HepG2 (cell line): ENCODE measurements at regions not wholly inside any gene's neighbourhood (a gene's known extent, or its start where the extent isn't known, plus 50 kb on each side); places are given as distances from the start of the nearest gene placed in this dataset.

Experiments
- EHMT2 ChIP-seq: fragments of 200-600 bp; sonication (generic); IDR thresholded peaks from 2 replicates; pipeline ENCODE4 v1.7.0; 2017; ENCODE audit warnings: antibody characterized with exemption, low read depth, low read length, borderline replicate concordance
- FLYWCH1 ChIP-seq: sonication (generic); formaldehyde crosslinking; IDR thresholded peaks from 2 replicates; pipeline ENCODE4 v1.8.1; 2023; ENCODE audit warnings: mild to moderate bottlenecking, missing genetic modification reagents
- FOXK1 ChIP-seq: sonication (generic); formaldehyde crosslinking; IDR thresholded peaks from 2 replicates; pipeline ENCODE4 v1.4.0; 2020; ENCODE audit warnings: low read depth, missing genetic modification reagents, borderline replicate concordance
- FOXO4 ChIP-seq: sonication (generic); formaldehyde crosslinking; conservative IDR thresholded peaks from 2 replicates; pipeline ENCODE4 v1.8.1; 2023; ENCODE audit warnings: missing genetic modification reagents
- HIVEP1 ChIP-seq: sonication (generic); formaldehyde crosslinking; IDR thresholded peaks from 2 replicates; pipeline ENCODE4 v1.4.0; 2020; ENCODE audit warnings: mild to moderate bottlenecking, missing genetic modification reagents
- HNRNPK ChIP-seq: fragments of 200-400 bp; formaldehyde crosslinking; IDR thresholded peaks from 2 replicates; pipeline ENCODE4 v1.6.1; 2018; ENCODE audit warnings: low read length, low read depth, moderate library complexity, mild to moderate bottlenecking; ENCODE audit not compliant: poor library complexity, severe bottlenecking
- JUNB ChIP-seq: sonication (generic); formaldehyde crosslinking; IDR thresholded peaks from 2 replicates; pipeline ENCODE4 v1.8.0; 2022; ENCODE audit warnings: missing genetic modification reagents, mild to moderate bottlenecking, borderline replicate concordance
- KLF11 ChIP-seq: IDR thresholded peaks from 2 replicates; pipeline ENCODE4 v1.6.1; 2016; ENCODE audit warnings: missing compliant biosample characterization
- MAFF ChIP-seq: IDR thresholded peaks from 2 replicates; pipeline ENCODE4 v1.6.1; 2011; ENCODE audit warnings: low read depth, low read length, improper control_type of control experiment
- MBNL3 ChIP-seq: fragments of 250-450 bp; sonication (Bioruptor Pico); conservative IDR thresholded peaks from 2 replicates; pipeline ENCODE4 v1.8.0; 2022; ENCODE audit warnings: mild to moderate bottlenecking, inconsistent platforms
- NFIC ChIP-seq: IDR thresholded peaks from 2 replicates; pipeline ENCODE4 v1.6.1; 2012; ENCODE audit warnings: mild to moderate bottlenecking, low read length, inconsistent platforms
- SP2 ChIP-seq: sonication (generic); formaldehyde crosslinking; IDR thresholded peaks from 2 replicates; pipeline ENCODE4 v1.5.1; 2020; ENCODE audit warnings: mild to moderate bottlenecking, missing genetic modification reagents
- STAG1 ChIP-seq: sonication (generic); formaldehyde crosslinking; IDR thresholded peaks from 2 replicates; pipeline ENCODE4 v1.4.0; 2020; ENCODE audit warnings: missing genetic modification reagents
- TMF1 ChIP-seq: sonication (generic); formaldehyde crosslinking; IDR thresholded peaks from 2 replicates; pipeline ENCODE4 v1.8.1; 2022; ENCODE audit warnings: low read depth, missing genetic modification reagents
- TP53 ChIP-seq: sonication (generic); formaldehyde crosslinking; conservative IDR thresholded peaks from 2 replicates; pipeline ENCODE4 v1.4.0; 2020; ENCODE audit warnings: missing genetic modification reagents
- ZBTB38 ChIP-seq: sonication (generic); formaldehyde crosslinking; IDR thresholded peaks from 2 replicates; pipeline ENCODE4 v1.5.1; 2020; ENCODE audit warnings: mild to moderate bottlenecking, missing genetic modification reagents
- ZBTB42 ChIP-seq: sonication (generic); formaldehyde crosslinking; IDR thresholded peaks from 2 replicates; pipeline ENCODE4 v1.5.0; 2020; ENCODE audit warnings: mild to moderate bottlenecking, missing genetic modification reagents
- ZFP41 ChIP-seq: sonication (generic); formaldehyde crosslinking; IDR thresholded peaks from 2 replicates; pipeline ENCODE4 v1.4.0; 2020; ENCODE audit warnings: mild to moderate bottlenecking, missing genetic modification reagents, borderline replicate concordance
- ZFP62 ChIP-seq: sonication (generic); formaldehyde crosslinking; IDR thresholded peaks from 2 replicates; pipeline ENCODE4 v1.4.0; 2020; ENCODE audit warnings: missing genetic modification reagents
- ZNF143 ChIP-seq: sonication (generic); formaldehyde crosslinking; IDR thresholded peaks from 2 replicates; pipeline ENCODE4 v1.4.0; 2020; ENCODE audit warnings: missing genetic modification reagents
- ZNF569 ChIP-seq: sonication (generic); formaldehyde crosslinking; IDR thresholded peaks from 2 replicates; pipeline ENCODE4 v1.5.0; 2020; ENCODE audit warnings: mild to moderate bottlenecking, missing genetic modification reagents, moderate library complexity, borderline replicate concordance
- ZNF605 ChIP-seq: sonication (generic); formaldehyde crosslinking; IDR thresholded peaks from 2 replicates; pipeline ENCODE4 v1.8.0; 2022; ENCODE audit warnings: mild to moderate bottlenecking, missing genetic modification reagents
- ZNF644 ChIP-seq: IDR thresholded peaks from 2 replicates; pipeline ENCODE4 v1.6.1; 2016; ENCODE audit warnings: low read depth
- TF ChIP-seq, protein P1 (sequence below): sonication (generic); formaldehyde crosslinking; IDR thresholded peaks from 2 replicates; pipeline ENCODE4 v1.8.0; 2022; ENCODE audit warnings: missing genetic modification reagents, mild to moderate bottlenecking, borderline replicate concordance
- TF ChIP-seq, protein P2 (sequence below): sonication (generic); formaldehyde crosslinking; IDR thresholded peaks from 2 replicates; pipeline ENCODE4 v1.8.1; 2023; ENCODE audit warnings: mild to moderate bottlenecking, moderate library complexity, missing genetic modification reagents
- TF ChIP-seq, protein P3 (sequence below): sonication (generic); formaldehyde crosslinking; IDR thresholded peaks from 2 replicates; pipeline ENCODE4; 2020; ENCODE audit warnings: missing genetic modification reagents, mild to moderate bottlenecking, borderline replicate concordance

DNA sequence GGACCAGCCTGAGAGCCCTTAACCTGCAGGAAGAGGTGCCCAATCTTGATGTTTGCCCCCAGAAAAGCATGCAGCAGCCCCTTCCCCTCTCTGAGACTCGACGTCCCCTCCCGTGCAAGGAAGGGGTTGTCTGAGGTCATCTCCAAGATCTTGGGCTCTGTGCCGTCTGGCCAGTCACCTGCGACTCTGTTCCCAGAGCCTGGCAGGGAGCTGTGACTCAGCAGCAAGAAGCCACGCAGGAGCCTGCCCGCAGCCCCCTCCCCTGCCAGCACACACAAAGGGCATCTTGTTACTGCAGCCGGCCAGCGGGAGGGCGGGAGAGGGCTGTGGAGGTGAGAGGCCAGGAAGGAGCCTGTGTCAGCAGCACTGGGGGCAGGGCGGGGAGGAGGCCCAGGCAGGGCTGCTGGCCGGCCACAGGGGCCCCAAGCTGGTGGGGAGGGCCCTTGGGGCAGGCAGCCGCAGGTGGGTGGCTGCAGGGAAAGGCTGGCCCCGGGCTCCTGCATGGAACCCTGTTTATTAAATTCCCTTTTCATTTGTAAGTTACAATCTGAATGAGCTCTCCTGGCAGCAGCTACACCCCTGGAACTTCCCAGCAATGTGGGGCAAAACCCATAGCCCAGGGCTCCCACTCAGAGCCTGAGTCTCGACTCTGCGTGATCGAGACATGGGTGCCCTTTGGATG lies 103.7 kb upstream of the ZMIZ1 start (continued):
- TF ChIP-seq TP53 (CRISPR knock-in tag) (no peak), ZNF644 (CRISPR knock-in tag) (peak; percentile 60; the same call in 1 of the 2 replicates), ZBTB38 (CRISPR knock-in tag) (peak; percentile 75), KLF11 (CRISPR knock-in tag) (no peak), ZNF605 (CRISPR knock-in tag) (peak; percentile 54; the same call in 1 of the 2 replicates), MBNL3 (CRISPR knock-in tag) (no peak), ZNF569 (CRISPR knock-in tag) (no peak), ZNF143 (CRISPR knock-in tag) (no peak), HIVEP1 (CRISPR knock-in tag) (no peak), JUNB (peak; percentile 31; the same call in 1 of the 2 replicates), FOXK1 (no peak), MAFF (peak; percentile 73), FLYWCH1 (CRISPR knock-in tag) (no peak), EHMT2 (no peak), STAG1 (peak; percentile 45), TMF1 (CRISPR knock-in tag) (no peak), ZBTB42 (CRISPR knock-in tag) (no peak; the same call in 1 of the 2 replicates), SP2 (CRISPR knock-in tag) (no peak), ZFP41 (no peak), HNRNPK (no peak), ZFP62 (CRISPR knock-in tag) (no peak), NFIC (no peak), FOXO4 (CRISPR knock-in tag) (no peak)
- TF ChIP-seq, protein P1, sequence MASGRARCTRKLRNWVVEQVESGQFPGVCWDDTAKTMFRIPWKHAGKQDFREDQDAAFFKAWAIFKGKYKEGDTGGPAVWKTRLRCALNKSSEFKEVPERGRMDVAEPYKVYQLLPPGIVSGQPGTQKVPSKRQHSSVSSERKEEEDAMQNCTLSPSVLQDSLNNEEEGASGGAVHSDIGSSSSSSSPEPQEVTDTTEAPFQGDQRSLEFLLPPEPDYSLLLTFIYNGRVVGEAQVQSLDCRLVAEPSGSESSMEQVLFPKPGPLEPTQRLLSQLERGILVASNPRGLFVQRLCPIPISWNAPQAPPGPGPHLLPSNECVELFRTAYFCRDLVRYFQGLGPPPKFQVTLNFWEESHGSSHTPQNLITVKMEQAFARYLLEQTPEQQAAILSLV, result peak; percentile 72; the same call in 1 of the 2 replicates
- TF ChIP-seq, protein P2, sequence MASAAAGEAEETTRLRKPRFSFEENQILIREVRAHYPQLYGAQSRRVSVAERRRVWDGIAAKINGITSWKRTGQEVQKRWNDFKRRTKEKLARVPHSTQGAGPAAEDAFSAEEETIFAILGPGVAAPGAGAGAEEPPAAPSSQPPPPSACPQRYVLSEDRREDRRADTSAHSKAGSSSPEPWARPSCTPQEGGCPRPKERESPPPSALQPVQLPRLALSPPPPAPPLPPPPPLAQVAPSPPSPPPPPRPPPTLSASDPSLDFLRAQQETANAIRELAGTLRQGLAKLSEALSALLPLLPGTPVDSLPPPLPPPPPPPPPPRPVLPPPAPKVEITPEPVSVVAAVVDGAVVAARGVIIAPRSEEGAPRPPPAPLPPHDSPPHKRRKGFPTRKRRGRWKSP, result peak; percentile 55; the same call in 1 of the 2 replicates
- TF ChIP-seq, protein P3, sequence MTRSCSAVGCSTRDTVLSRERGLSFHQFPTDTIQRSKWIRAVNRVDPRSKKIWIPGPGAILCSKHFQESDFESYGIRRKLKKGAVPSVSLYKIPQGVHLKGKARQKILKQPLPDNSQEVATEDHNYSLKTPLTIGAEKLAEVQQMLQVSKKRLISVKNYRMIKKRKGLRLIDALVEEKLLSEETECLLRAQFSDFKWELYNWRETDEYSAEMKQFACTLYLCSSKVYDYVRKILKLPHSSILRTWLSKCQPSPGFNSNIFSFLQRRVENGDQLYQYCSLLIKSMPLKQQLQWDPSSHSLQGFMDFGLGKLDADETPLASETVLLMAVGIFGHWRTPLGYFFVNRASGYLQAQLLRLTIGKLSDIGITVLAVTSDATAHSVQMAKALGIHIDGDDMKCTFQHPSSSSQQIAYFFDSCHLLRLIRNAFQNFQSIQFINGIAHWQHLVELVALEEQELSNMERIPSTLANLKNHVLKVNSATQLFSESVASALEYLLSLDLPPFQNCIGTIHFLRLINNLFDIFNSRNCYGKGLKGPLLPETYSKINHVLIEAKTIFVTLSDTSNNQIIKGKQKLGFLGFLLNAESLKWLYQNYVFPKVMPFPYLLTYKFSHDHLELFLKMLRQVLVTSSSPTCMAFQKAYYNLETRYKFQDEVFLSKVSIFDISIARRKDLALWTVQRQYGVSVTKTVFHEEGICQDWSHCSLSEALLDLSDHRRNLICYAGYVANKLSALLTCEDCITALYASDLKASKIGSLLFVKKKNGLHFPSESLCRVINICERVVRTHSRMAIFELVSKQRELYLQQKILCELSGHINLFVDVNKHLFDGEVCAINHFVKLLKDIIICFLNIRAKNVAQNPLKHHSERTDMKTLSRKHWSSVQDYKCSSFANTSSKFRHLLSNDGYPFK, result peak; percentile 68; the same call in 1 of the 2 replicates
